ENCODE measurements at regions not wholly inside any gene's neighbourhood (a gene's known extent, or its start where the extent isn't known, plus 50 kb on each side); places are given as distances from the start of the nearest gene placed in this dataset.

GRCh38 chr21:22885079-22885478 lies 1886.9 kb downstream of the NCAM2 start:
- no peaks in the 10 kb centered on the region for H3K27me3 ChIP-seq
- H3K4me1 ChIP-seq = no peaks in the 10 kb centered on the region
- no peaks in the 10 kb centered on the region for H3K9me3 ChIP-seq
- DNase-seq (no peak), FAIRE-seq (no peak), ATAC-seq (peak in 1 of 4 donors; percentile 18)
- H3K36me3 ChIP-seq = no peaks in the 10 kb centered on the region
- TF ChIP-seq, protein P1, sequence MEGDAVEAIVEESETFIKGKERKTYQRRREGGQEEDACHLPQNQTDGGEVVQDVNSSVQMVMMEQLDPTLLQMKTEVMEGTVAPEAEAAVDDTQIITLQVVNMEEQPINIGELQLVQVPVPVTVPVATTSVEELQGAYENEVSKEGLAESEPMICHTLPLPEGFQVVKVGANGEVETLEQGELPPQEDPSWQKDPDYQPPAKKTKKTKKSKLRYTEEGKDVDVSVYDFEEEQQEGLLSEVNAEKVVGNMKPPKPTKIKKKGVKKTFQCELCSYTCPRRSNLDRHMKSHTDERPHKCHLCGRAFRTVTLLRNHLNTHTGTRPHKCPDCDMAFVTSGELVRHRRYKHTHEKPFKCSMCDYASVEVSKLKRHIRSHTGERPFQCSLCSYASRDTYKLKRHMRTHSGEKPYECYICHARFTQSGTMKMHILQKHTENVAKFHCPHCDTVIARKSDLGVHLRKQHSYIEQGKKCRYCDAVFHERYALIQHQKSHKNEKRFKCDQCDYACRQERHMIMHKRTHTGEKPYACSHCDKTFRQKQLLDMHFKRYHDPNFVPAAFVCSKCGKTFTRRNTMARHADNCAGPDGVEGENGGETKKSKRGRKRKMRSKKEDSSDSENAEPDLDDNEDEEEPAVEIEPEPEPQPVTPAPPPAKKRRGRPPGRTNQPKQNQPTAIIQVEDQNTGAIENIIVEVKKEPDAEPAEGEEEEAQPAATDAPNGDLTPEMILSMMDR (IDR thresholded peaks at IDR 0.05) = no peak
- intact Hi-C loops (cut with DNase I) = no loop called here
- H3K27ac ChIP-seq = no peak overlapping the region
- WGBS, 2 donors = 18 to 24% methylated on average over 4 of the region's 4 CpGs
- no peak overlapping the region for H3K4me3 ChIP-seq

DNA sequence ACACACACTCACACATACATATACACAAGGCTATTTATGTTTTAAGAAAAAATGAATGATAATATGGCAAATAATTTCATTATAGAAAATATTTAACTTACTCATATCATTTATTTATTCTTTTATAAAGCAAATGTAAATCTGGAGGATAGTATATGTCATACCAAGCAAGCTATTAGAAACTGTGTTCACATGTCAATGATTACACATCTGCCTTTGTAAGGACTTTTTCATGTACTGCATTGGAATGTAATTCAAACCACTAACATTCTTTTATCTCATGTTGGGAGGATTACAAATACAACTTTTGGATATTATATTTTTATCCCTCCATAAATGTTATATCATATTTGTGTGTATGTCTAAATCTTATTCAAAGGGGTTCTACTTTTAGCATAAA lies 1887.4 kb downstream of the NCAM2 start:
- Histone ChIP-seq H3K9me3 (no peaks in the 10 kb centered on the region), H3K27ac (no peak overlapping the region), H3K4me3 (peak overlapping the region in 1 of 4 donors; percentile 2), H3K36me3 (no peaks in the 10 kb centered on the region), H3K27me3 (no peaks in the 10 kb centered on the region), H3K4me1 (no peaks in the 10 kb centered on the region)
- intact Hi-C loops (cut with DNase I) = no loop called here
- TF ChIP-seq, protein P1 (IDR thresholded peaks at IDR 0.05) = no peak
- DNase-seq (no peak), ATAC-seq (no peak), FAIRE-seq (no peak)

- Histone ChIP-seq H3K9me3 (no peaks in the 10 kb centered on the region), H3K27ac (no peak overlapping the region), H3K4me3 (no peak overlapping the region), H3K27me3 (no peaks in the 10 kb centered on the region), H3K36me3 (no peaks in the 10 kb centered on the region), H3K4me1 (no peaks in the 10 kb centered on the region)
- ATAC-seq = no peak
- no peak for FAIRE-seq
- intact Hi-C loops (cut with DNase I) = no loop called here
- no peak for DNase-seq
- WGBS, 2 donors = 34 to 60% methylated on average over 2 of the region's 2 CpGs
- TF ChIP-seq, protein P1 (IDR thresholded peaks at IDR 0.05) = no peak
Observed at GRCh38 chr21:22889445-22889844, 1891.2 kb downstream of the NCAM2 start.

- no peak for DNase-seq
- Histone ChIP-seq H3K4me1 (no peaks in the 10 kb centered on the region), H3K27me3 (no peaks in the 10 kb centered on the region), H3K9me3 (no peaks in the 10 kb centered on the region), H3K4me3 (no peak overlapping the region), H3K36me3 (no peaks in the 10 kb centered on the region), H3K27ac (no peak overlapping the region)
- WGBS, 2 donors = 50 to 67% methylated on average over 2 of the region's 2 CpGs
- TF ChIP-seq, protein P1 (IDR thresholded peaks at IDR 0.05) = no peak
- no peak for ATAC-seq
- intact Hi-C loops (cut with DNase I) = no loop called here
- FAIRE-seq = no peak
Observed at GRCh38 chr21:22890656-22891055, 1892.4 kb downstream of the NCAM2 start.

DNA sequence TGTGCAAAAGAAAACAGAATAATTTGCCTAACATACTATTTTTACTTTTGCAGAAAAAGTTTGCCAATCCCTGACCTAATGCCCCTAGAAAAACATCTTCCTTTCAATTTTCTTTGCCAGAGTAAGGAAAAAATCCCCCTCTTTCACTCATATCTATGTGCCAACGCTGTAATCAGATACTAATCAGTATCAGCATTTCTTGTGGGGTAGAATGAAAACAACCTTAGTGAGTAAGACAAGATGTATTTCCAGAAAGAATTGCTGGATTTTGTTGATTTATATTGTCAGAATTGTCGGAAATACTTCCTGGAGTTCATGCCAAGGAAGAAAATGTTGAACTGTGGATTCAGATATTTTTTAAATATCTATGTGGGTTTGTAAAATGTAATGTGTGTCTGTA lies 1893.8 kb downstream of the NCAM2 start:
- 27 to 32% methylated on average over 2 of the region's 2 CpGs for WGBS, 2 donors
- FAIRE-seq (no peak), DNase-seq (no peak), ATAC-seq (peak in 1 of 4 donors; percentile 19)
- Histone ChIP-seq H3K9me3 (no peaks in the 10 kb centered on the region), H3K27ac (no peak overlapping the region), H3K4me3 (no peak overlapping the region), H3K36me3 (no peaks in the 10 kb centered on the region), H3K4me1 (no peaks in the 10 kb centered on the region), H3K27me3 (no peaks in the 10 kb centered on the region)
- intact Hi-C loops (cut with DNase I) = no loop called here
- TF ChIP-seq, protein P1 (IDR thresholded peaks at IDR 0.05) = no peak
